SK-N-SH (cell line): ENCODE measurements at regions not wholly inside any gene's neighbourhood (a gene's known extent, or its start where the extent isn't known, plus 50 kb on each side); places are given as distances from the start of the nearest gene placed in this dataset.

ENCODE experiments used
- CTCF ChIP-seq: fragments of 200-600 bp; sonication (generic); IDR thresholded peaks from 2 replicates; pipeline ENCODE4 v1.6.1; 2017; ENCODE audit warnings: antibody characterized with exemption, mild to moderate bottlenecking, moderate library complexity
- FOXM1 ChIP-seq: IDR thresholded peaks from 2 replicates; pipeline ENCODE4 v1.4.0; 2012; ENCODE audit warnings: low read depth, mild to moderate bottlenecking
- MXI1 ChIP-seq: IDR thresholded peaks from 2 replicates; pipeline ENCODE4 v1.6.1; 2012; ENCODE audit warnings: mild to moderate bottlenecking, low read depth, low read length, improper control_type of control experiment
- RAD21 ChIP-seq: IDR thresholded peaks from 2 replicates; pipeline ENCODE4 v1.6.1; 2012; ENCODE audit warnings: mild to moderate bottlenecking, low read length
- REST ChIP-seq: IDR thresholded peaks from 2 replicates; pipeline ENCODE4 v1.6.1; 2012; ENCODE audit warnings: mild to moderate bottlenecking, low read depth, low read length, moderate library complexity
- RXRA ChIP-seq: IDR thresholded peaks from 2 replicates; pipeline ENCODE4 v1.4.0; 2012; ENCODE audit warnings: low read depth, mild to moderate bottlenecking, borderline replicate concordance
- SIN3A ChIP-seq: IDR thresholded peaks from 2 replicates; pipeline ENCODE4 v1.6.1; 2012; ENCODE audit warnings: low read depth, mild to moderate bottlenecking, low read length, moderate library complexity, borderline replicate concordance

GRCh38 chr18:78683191-78684010, 296.2 kb upstream of the SALL3 start:
- TF ChIP-seq RXRA = no peak
- no peak for TF ChIP-seq CTCF
- no peak for TF ChIP-seq FOXM1
- TF ChIP-seq MXI1 = no peak
- TF ChIP-seq RAD21 = no peak
- TF ChIP-seq REST = no peak
- TF ChIP-seq SIN3A = no peak
